GM20000 (cell line): ENCODE measurements at regions not wholly inside any gene's neighbourhood (a gene's known extent, or its start where the extent isn't known, plus 50 kb on each side); places are given as distances from the start of the nearest gene placed in this dataset.
"Not testable (repeated sequence)": the region's sequence is repeated elsewhere in the genome, so short reads cannot be mapped to it uniquely, and the experiment has no call there.

Experiments used
- DNase-seq: peaks from one replicate; pipeline ENCODE4 v3.0.0; 2012; ENCODE audit warnings: low spot score
- CTCF ChIP-seq: IDR thresholded peaks from 2 replicates; pipeline ENCODE4 v1.5.1; 2012; ENCODE audit warnings: mild to moderate bottlenecking, control low read depth; ENCODE audit errors: extremely low read depth, missing control alignments

- DNase-seq: no peak
- TF ChIP-seq CTCF: no peak
Observed at GRCh38 chr5:122615146-122615545, 159.7 kb upstream of the SNX2 start.

GRCh38 chr5:122615832-122616231 lies 159.0 kb upstream of the SNX2 start:
- TF ChIP-seq CTCF: no peak
- no peak for DNase-seq

GRCh38 chr5:122618046-122618445 lies 156.8 kb upstream of the SNX2 start:
- not testable (repeated sequence) for DNase-seq

GRCh38 chr5:122620768-122621167 lies 154.1 kb upstream of the SNX2 start:
- DNase-seq: not testable (repeated sequence)

- DNase-seq: not testable (repeated sequence)
Observed at GRCh38 chr5:122628714-122629113, 146.2 kb upstream of the SNX2 start.

GRCh38 chr5:122629121-122629677 lies 145.7 kb upstream of the SNX2 start:
- DNase-seq: no peak
- no peak for TF ChIP-seq CTCF

- no peak for DNase-seq
- TF ChIP-seq CTCF: no peak
Observed at GRCh38 chr5:122638581-122638980, 136.3 kb upstream of the SNX2 start.

- no peak for TF ChIP-seq CTCF
- no peak for DNase-seq
Observed at GRCh38 chr5:122639033-122639432, 135.8 kb upstream of the SNX2 start.

- TF ChIP-seq CTCF: no peak
- DNase-seq: no peak
Observed at GRCh38 chr5:122639864-122640263, 135.0 kb upstream of the SNX2 start.
